Pons (tissue), 1 donor: ENCODE measurements at regions not wholly inside any gene's neighbourhood (a gene's known extent, or its start where the extent isn't known, plus 50 kb on each side); places are given as distances from the start of the nearest gene placed in this dataset.
"Not testable (repeated sequence)": the region's sequence is repeated elsewhere in the genome, so short reads cannot be mapped to it uniquely, and the experiment has no call there.

ENCODE experiments used
- DNase-seq: peaks from one replicate; pipeline ENCODE4 v3.0.0-alpha.2; 2016; ENCODE audit warnings: low spot score

DNA sequence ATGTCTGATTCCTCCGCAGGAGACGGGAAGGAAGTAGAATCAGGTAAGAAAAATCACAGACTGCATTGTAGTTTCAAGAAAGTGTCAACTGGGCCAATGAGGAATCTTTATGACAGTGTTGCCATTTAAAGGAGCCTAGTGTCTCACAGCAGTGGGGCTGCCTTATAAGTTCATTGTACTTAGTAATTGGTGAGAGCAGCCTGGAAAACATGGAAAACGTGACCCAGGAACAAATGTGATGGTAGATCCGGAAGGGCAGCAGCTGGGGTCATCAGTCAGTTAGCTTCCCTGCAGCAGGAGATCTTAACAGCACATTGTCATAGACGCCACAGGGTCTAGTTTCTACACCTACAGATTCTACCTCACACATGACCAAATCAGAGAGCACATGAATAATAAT, 630.0 kb upstream of the LMO3 start:
- DNase-seq: no peak

DNA sequence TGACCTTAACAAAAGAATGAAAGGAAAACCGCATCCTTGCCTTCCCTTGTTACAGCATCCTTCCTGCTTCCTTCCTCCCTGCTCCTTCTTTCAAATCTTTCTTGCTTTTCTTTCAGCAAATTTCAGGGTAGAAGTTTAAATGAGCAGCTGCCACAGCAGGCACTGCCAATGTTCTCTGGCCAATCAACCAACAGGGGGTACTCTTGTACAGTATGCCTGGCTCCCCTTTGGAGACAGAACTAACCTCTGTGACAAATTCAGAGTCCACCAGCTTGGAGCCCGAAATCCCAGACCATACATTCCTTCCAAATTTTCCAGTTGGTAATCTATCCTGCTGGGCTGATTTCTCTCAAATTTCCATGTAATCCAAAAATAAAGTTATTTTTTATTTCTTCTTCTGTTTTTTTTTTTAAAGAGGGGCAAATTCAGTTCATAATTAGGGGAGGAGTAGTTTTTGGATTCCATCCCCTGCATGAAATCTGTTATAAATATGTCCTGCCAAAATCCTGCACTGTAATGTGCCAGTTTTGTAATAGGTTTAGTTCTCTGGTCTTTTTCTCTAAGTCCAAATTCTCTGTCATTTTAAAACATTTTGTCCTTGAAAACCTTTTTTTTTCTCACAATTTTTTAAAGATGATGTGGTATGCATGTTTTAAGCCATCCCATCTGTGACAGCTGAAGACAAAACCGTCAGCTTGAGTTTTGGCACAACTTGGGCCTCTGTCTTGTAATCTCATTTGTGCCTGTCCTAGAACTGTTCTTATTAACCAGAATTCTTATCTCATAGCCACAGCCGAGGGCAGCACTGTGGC, 610.0 kb upstream of the LMO3 start:
- peak; percentile 9 for DNase-seq

DNA sequence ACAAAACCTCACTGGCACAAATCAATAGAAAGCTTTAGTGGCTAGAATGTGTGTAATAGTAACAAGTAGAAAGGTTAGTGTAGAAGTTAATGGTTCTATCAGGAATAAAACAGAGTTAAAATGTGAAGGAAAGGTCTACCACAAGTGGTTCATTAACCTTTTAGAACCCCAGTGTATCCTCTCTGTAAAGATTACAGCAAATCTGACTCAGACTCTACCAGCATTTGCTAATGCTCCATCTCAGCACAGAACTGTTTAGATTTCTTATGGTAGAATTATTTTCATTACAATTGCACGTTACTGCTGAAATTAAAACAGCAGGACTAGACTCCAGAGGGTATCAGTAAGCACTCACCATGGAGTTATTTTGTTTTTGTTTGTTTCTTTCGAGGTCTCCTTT, 609.0 kb upstream of the LMO3 start:
- no peak for DNase-seq

- no peak for DNase-seq
These were observed 600.6 kb upstream of the LMO3 start for GRCh38 chr12:17206553-17206952.

- DNase-seq: no peak
These were observed 598.5 kb upstream of the LMO3 start for GRCh38 chr12:17204289-17205054.

DNA sequence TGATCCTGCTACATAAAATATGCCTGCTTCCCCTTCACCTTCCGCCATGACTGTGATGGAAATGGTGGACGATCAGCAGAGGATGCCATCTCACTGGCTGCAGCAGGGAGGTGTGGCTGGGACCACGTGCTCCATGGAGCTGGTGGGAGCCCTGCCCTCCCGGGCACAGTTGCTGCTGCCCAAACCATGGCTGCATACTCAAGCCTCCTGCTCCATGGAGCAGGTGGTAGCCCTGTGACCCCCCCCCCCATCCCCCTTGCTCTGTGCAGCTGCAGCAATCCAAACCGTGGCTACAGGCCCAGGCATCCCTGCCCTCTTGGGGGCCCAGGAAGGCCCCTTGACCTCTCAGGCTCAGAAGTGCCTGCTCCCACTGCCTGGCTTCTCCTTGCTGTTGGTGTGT, 597.5 kb upstream of the LMO3 start:
- DNase-seq: no peak

GRCh38 chr12:17197971-17198370, 592.0 kb upstream of the LMO3 start:
- no peak for DNase-seq

- no peak for DNase-seq
These were observed 586.8 kb upstream of the LMO3 start for GRCh38 chr12:17192721-17193120.

DNA sequence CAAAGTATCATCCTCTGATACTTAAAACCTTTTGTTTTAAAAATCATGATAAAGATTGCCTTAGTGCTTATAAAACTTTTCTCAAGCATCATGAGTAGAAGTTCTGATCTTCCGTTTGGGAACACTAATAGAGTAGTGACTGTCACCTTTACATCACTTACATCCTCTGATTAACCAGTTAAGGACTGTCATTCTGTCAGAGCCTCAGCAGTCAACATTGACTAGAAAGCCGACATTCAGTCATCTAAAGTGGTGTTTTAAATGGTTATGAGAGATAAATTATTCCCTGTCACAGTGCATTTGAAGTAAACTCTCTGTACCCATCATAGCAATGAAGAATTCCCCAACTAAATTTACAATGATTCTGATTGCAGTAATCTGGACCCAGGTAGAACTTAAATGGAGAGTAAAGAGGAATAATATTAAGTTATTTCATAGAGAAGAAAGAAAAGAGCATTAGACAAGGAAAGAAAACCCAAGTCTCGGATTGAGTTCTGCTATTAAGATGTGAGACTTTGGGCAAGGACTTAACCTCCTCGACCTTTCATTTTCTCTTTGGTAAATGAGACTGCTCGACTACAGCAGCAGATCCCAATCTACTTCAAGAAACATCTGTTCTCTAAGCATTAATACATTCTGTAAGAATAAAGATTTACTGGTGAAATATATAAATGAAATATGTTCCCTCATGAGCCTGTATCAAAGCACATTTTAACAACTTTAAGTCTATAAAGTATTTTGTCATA, 563.9 kb upstream of the LMO3 start:
- no peak for DNase-seq

DNA sequence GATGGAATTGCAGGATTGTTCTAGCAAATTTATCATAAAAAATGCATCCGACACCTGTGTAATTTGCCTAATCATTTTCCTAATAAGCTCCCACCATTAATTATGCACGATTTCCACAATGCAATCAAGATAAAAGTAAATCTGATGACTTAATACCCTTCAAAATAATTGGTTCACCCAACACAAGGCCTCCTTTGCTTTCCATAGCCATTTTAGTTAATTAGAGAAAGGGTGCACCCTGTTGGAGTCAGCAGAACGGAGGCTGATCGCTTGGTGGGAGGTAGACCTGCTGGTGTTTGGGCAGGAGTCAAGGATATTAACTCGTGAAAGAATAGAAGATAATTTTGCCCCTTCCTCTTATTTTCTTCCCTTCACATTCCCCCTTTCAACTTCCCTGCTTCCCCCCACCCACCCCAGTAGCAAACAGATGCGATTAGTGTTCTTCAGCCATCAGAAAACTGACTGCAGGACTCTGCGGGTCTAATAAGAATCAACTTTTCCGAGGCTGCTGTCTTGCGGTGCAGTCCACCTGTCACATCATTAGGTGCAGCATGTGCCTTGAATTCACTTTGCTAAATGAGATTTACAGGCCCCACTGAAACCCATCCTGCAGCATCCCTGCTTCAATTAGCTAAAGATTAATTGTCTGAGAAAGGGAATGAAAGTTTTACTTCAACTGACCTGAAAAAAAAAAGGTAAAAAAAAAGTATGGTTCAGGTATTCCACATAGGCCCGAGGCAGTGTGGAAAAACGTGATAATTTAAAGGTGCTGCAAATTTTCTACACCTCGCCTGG, 553.7 kb upstream of the LMO3 start:
- DNase-seq: no peak

DNA sequence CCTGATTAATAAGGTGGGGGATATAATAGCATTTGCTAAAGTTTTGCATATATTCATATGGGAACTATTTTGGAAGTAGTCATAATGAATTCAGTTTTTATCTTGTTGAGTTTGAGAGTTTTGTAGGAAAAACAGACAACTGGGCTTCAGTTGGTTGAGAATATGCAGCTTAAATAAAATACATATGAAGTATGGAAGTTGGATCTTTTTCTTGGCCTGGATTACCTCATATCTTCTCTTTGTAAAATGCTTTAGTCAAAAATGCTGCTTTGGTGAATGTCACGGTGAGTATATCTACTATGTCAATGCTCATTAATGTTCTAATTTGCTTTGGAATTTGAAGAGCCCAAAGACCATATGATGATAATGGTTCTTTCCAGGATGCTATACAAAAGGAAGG, 552.2 kb upstream of the LMO3 start:
- no peak for DNase-seq

DNA sequence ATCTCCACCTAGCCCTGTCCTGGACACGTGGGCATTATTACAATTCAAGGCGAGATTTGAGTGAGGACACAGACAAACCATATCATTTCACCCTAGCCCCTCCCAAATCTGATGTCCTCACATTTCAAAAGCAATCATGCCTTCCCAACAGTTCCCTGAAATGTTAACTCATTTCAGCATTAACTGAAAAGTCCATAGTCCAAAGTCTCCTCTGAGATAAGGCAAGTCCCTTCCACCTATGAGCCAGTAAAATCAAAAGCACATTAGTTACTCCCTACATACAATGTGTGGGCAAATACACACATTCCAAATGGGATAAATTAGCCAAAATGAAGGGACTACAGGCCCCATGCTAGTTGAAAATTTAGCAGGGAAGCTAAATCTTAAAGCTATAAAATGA, 546.0 kb upstream of the LMO3 start:
- no peak for DNase-seq

GRCh38 chr12:17148706-17149105, 542.7 kb upstream of the LMO3 start:
- no peak for DNase-seq

DNA sequence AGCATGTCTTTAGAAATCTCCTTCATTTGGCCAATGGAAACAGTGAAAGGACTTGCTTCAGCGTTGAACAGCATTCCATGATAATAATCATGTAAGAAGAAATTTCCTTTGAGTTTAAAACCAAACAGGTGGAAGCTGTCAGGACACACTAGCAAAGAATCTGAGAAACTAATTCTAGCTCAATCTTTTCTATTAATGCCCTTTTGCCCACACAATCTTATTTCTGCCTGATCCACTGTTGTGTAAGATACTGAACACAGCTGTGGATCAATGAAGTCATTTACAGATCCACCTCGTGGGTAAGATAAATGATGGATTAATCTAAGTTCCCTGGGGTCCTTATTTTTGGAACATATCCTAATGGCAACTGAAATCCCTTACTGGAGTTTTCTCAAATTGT, 536.9 kb upstream of the LMO3 start:
- DNase-seq: no peak

- DNase-seq: no peak
These were observed 534.0 kb upstream of the LMO3 start for GRCh38 chr12:17139931-17140330.

DNA sequence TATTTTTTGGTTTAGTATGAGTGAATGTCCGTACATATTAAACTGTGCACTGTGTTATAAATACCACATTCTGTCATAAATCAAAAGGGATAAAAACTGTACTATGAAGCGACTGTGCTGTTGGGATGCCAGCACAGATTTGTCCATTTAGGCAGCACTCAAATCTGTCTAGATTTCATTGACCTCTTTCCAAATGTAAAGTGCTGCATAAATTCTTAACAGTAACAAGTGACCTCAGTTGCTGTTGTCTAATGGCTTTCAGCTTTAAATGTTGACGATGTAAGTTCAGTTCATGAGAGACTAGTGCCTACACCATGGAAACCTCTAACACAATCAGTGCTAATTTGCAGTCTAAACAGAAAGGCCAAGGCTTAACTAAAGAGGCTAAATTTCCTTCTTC, 531.4 kb upstream of the LMO3 start:
- no peak for DNase-seq

DNA sequence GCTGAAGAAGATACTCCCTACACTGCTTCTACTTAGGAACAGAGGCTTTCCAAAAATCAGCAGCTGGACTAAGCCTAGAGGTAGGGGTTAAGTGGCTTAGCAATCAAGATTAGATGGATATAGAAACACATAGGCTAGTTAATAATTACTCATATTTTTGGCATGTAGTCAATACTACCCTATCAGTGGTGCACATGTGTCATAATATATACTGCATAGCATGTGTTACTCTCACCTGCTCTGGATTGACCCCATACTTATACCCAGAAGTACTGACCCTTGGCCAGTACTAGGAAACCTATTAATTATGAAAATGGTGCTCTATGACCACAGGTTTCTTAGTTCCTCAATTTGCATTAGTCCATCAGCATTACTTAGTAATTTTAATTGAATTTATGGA, 528.4 kb upstream of the LMO3 start:
- DNase-seq: no peak

DNA sequence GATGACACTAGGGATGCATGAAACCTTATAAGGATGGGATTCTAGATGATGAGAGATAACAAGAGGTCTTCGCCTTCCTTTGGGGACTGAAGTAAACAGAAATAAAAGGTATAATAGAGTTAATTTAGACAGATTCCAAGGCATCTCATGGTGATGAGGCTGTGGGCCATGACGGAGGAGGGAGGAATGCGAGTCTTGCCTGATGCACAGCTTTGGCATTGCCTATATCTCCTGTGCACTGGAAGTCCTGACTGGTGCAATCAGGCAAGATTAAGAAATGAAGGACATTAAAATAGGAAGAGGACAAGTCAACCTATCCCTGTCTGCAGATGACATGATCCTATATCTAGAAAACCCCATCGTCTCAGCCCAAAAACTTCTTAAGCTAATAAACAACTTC, 526.4 kb upstream of the LMO3 start:
- DNase-seq: no peak

GRCh38 chr12:17116538-17116937, 510.6 kb upstream of the LMO3 start:
- DNase-seq: not testable (repeated sequence)

- DNase-seq: no peak
These were observed 504.4 kb upstream of the LMO3 start for GRCh38 chr12:17110316-17110715.

- no peak for DNase-seq
These were observed 503.0 kb upstream of the LMO3 start for GRCh38 chr12:17108877-17109541.

- DNase-seq: no peak
These were observed 498.8 kb upstream of the LMO3 start for GRCh38 chr12:17104801-17105200.
